Esophagus squamous epithelium (tissue), 4 donors: ENCODE measurements at regions not wholly inside any gene's neighbourhood (a gene's known extent, or its start where the extent isn't known, plus 50 kb on each side); places are given as distances from the start of the nearest gene placed in this dataset.

Experiments used
- POLR2A ChIP-seq, 4 donors: fragments of 450-650 bp; IDR thresholded peaks; one replicate each; pipeline ENCODE4 v1.6.1; 2017; ENCODE audit warnings: antibody characterized with exemption in 4 of 4, mild to moderate bottlenecking in 4 of 4, moderate library complexity in 3 of 4
- TF ChIP-seq, protein P1 (sequence below), 6 experiments: fragments of 450-650 bp in 4 of 6; fragments of 200-600 bp in 2 of 6; sonication (generic) in 2 of 6; IDR thresholded peaks; one replicate each; pipeline ENCODE4 v1.5.1; 2016 to 2019; ENCODE audit warnings: antibody characterized with exemption in 6 of 6, mild to moderate bottlenecking in 4 of 6, moderate library complexity in 4 of 6

DNA sequence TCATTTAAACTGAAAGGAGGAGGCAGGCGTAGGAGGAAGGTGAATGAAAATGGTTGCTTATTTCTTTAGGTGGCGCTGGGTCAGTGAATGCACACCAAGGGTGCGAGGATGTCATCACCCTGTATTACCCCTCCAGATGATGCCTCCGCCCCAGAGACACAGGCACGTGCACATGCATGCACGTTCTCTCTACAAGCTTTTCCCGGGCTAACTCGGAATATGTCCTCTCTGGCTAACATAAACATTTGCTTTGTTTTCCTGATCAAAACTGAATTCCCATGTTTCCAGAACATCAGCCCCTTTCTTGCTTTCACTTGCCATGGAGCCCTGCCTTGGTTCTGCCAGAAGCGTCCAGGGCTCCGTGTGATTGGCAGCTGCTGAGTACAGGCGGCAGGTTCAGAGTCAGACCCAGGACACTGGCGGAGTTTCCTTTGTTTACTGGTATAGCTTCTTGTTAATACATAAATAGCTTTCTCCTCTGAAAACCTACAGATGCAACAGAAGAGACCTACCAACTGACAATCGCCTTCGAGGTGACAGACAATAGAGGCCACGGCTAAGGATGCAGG, 131.2 kb upstream of the RPS6KA2 start:
- TF ChIP-seq, protein P1, sequence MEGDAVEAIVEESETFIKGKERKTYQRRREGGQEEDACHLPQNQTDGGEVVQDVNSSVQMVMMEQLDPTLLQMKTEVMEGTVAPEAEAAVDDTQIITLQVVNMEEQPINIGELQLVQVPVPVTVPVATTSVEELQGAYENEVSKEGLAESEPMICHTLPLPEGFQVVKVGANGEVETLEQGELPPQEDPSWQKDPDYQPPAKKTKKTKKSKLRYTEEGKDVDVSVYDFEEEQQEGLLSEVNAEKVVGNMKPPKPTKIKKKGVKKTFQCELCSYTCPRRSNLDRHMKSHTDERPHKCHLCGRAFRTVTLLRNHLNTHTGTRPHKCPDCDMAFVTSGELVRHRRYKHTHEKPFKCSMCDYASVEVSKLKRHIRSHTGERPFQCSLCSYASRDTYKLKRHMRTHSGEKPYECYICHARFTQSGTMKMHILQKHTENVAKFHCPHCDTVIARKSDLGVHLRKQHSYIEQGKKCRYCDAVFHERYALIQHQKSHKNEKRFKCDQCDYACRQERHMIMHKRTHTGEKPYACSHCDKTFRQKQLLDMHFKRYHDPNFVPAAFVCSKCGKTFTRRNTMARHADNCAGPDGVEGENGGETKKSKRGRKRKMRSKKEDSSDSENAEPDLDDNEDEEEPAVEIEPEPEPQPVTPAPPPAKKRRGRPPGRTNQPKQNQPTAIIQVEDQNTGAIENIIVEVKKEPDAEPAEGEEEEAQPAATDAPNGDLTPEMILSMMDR (IDR thresholded peaks at IDR 0.05), result no peak
- TF ChIP-seq POLR2A (IDR thresholded peaks at IDR 0.05), result no peak
